Forelimb muscle (tissue), 1 donor: ENCODE measurements at regions not wholly inside any gene's neighbourhood (a gene's known extent, or its start where the extent isn't known, plus 50 kb on each side); places are given as distances from the start of the nearest gene placed in this dataset.

Experiments
- DNase-seq: peaks from one replicate; pipeline ENCODE4 v3.0.0-alpha.2; 2013; ENCODE audit warnings: low read depth

- no peak for DNase-seq
Observed at GRCh38 chr1:208899438-208899837, 655.3 kb upstream of the PLXNA2 start.

- DNase-seq: no peak
Observed at GRCh38 chr1:208903251-208903905, 659.2 kb upstream of the PLXNA2 start.

GRCh38 chr1:208907790-208908189 is 663.6 kb upstream of the PLXNA2 start:
- DNase-seq: no peak

- no peak for DNase-seq
Observed at GRCh38 chr1:208909011-208909984, 665.1 kb upstream of the PLXNA2 start.

GRCh38 chr1:208910161-208910560 is 666.0 kb upstream of the PLXNA2 start:
- no peak for DNase-seq

GRCh38 chr1:208917281-208917680 is 666.2 kb upstream of the CAMK1G start:
- DNase-seq: no peak

GRCh38 chr1:208917723-208918122 is 665.8 kb upstream of the CAMK1G start:
- DNase-seq: no peak

GRCh38 chr1:208918160-208918559 is 665.4 kb upstream of the CAMK1G start:
- DNase-seq: no peak

GRCh38 chr1:208919371-208919770 is 664.1 kb upstream of the CAMK1G start:
- no peak for DNase-seq

- no peak for DNase-seq
Observed at GRCh38 chr1:208921259-208921658, 662.3 kb upstream of the CAMK1G start.

GRCh38 chr1:208923456-208923855 is 660.1 kb upstream of the CAMK1G start:
- no peak for DNase-seq

GRCh38 chr1:208923946-208924720 is 659.4 kb upstream of the CAMK1G start:
- no peak for DNase-seq

- no peak for DNase-seq
Observed at GRCh38 chr1:208924928-208925327, 658.6 kb upstream of the CAMK1G start.

- DNase-seq: no peak
Observed at GRCh38 chr1:208928349-208929010, 655.0 kb upstream of the CAMK1G start.

- DNase-seq: no peak
Observed at GRCh38 chr1:208929575-208929974, 653.9 kb upstream of the CAMK1G start.

GRCh38 chr1:208931936-208932335 is 651.6 kb upstream of the CAMK1G start:
- no peak for DNase-seq

GRCh38 chr1:208933984-208934525 is 649.5 kb upstream of the CAMK1G start:
- DNase-seq: no peak

- no peak for DNase-seq
Observed at GRCh38 chr1:208934933-208935332, 648.6 kb upstream of the CAMK1G start.

- no peak for DNase-seq
Observed at GRCh38 chr1:208935517-208936187, 647.9 kb upstream of the CAMK1G start.

- no peak for DNase-seq
Observed at GRCh38 chr1:208939537-208940085, 643.9 kb upstream of the CAMK1G start.
